Panc1 (cell line): ENCODE measurements at regions not wholly inside any gene's neighbourhood (a gene's known extent, or its start where the extent isn't known, plus 50 kb on each side); places are given as distances from the start of the nearest gene placed in this dataset.

ENCODE experiments used
- POLR2AphosphoS5 ChIP-seq: IDR thresholded peaks from 2 replicates; pipeline ENCODE4 v1.6.1; 2012; ENCODE audit warnings: mild to moderate bottlenecking, low read depth, low read length, moderate library complexity
- REST ChIP-seq, 2 experiments: IDR thresholded peaks; 2 replicates each; pipeline ENCODE4 v1.6.1; 2011 to 2012; ENCODE audit warnings: low read depth in 2 of 2, control low read depth in 1 of 2, low read length in 1 of 2, mild to moderate bottlenecking in 1 of 2, moderate library complexity in 1 of 2; ENCODE audit not compliant: insufficient read depth in 1 of 2
- SIN3A ChIP-seq: IDR thresholded peaks from 2 replicates; pipeline ENCODE4 v1.6.1; 2012; ENCODE audit warnings: low read depth, mild to moderate bottlenecking, low read length, moderate library complexity, borderline replicate concordance; ENCODE audit not compliant: insufficient read depth
- TCF7L2 ChIP-seq: IDR thresholded peaks from 2 replicates; pipeline ENCODE4 v1.6.1; 2011; ENCODE audit warnings: mild to moderate bottlenecking, low read depth, low read length, inconsistent platforms
- TF ChIP-seq, protein P1 (sequence below): fragments of 450-650 bp; IDR thresholded peaks from 2 replicates; pipeline ENCODE4 v1.5.1; 2017; ENCODE audit warnings: mild to moderate bottlenecking

DNA sequence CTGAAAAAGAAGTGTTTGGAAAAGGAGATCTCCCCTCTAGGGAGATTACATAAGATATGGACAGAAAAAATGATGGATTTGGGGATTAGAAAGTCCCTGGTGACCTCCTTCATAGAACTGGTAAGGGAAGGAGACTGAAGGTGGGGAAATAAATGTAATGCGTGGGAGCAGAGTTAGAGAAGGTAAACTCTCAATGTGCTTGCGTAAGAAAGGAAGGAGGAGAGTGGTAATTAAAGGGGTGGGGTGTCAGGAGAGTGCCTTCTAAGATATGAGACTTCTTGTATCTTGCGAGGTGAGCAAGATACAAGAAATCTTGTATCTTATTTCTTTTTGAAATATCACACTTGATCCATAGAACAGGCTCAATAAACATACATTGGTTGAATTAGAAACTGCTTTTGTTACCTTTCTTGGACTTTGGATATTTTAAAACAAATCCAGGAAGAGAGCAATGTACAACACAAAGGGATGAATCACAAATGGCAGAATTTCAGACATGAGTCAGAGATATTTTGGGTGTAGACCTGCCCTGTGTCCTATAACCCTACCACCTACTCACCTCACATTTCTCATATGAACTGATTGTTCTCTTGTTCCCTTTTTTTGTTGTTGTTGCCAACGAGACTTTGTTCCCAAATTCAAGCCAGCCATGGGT lies 342.4 kb downstream of the INSIG2 start:
- TF ChIP-seq, protein P1, sequence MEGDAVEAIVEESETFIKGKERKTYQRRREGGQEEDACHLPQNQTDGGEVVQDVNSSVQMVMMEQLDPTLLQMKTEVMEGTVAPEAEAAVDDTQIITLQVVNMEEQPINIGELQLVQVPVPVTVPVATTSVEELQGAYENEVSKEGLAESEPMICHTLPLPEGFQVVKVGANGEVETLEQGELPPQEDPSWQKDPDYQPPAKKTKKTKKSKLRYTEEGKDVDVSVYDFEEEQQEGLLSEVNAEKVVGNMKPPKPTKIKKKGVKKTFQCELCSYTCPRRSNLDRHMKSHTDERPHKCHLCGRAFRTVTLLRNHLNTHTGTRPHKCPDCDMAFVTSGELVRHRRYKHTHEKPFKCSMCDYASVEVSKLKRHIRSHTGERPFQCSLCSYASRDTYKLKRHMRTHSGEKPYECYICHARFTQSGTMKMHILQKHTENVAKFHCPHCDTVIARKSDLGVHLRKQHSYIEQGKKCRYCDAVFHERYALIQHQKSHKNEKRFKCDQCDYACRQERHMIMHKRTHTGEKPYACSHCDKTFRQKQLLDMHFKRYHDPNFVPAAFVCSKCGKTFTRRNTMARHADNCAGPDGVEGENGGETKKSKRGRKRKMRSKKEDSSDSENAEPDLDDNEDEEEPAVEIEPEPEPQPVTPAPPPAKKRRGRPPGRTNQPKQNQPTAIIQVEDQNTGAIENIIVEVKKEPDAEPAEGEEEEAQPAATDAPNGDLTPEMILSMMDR, result no peak
- no peak for TF ChIP-seq REST (IDR thresholded peaks at IDR 0.05; ENCODE audit: insufficient read depth in 1 of 2, low read depth in 2 of 2, low read length in 1 of 2)
- TF ChIP-seq POLR2AphosphoS5, result no peak
- TF ChIP-seq TCF7L2, result no peak
- no peak for TF ChIP-seq SIN3A
